ENCODE measurements at regions not wholly inside any gene's neighbourhood (a gene's known extent, or its start where the extent isn't known, plus 50 kb on each side); places are given as distances from the start of the nearest gene placed in this dataset.

DNA sequence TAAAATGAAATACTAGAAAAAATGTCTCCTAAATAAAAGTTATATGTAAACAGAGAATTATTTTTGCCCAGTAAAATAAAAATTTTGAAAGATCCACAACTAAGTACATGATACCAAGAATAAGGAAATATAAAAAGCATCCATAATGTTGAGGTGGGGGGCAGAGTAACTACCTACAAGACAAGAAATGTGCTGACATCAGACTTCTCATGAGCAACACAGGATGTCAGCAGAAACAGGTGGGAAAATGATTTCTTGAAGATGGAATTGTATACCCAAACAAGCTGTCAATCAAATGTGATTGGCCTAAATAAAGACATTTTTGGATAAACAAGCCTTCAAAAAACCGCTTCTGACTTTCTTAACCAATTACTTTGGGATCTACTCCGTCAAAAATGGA is 143.9 kb upstream of the LIPC start:
- H3K36me3 ChIP-seq (ENCODE audit: low read depth, missing control alignments), result no peaks in the 10 kb centered on the region
- no peaks in the 10 kb centered on the region for H3K4me1 ChIP-seq
- intact Hi-C loops (cut with DNase I; ENCODE audit: low total_unique reads), result no loop called here
- DNase-seq, result no peak
- H3K4me3 ChIP-seq, result no peak overlapping the region
- H3K27ac ChIP-seq, result no peak overlapping the region
- 96 to 98% methylated on average over 2 of the region's 2 CpGs for WGBS, 2 donors
- H3K9me3 ChIP-seq, result no peaks in the 10 kb centered on the region
- H3K27me3 ChIP-seq, result no peaks in the 10 kb centered on the region
- TF ChIP-seq, protein P1, sequence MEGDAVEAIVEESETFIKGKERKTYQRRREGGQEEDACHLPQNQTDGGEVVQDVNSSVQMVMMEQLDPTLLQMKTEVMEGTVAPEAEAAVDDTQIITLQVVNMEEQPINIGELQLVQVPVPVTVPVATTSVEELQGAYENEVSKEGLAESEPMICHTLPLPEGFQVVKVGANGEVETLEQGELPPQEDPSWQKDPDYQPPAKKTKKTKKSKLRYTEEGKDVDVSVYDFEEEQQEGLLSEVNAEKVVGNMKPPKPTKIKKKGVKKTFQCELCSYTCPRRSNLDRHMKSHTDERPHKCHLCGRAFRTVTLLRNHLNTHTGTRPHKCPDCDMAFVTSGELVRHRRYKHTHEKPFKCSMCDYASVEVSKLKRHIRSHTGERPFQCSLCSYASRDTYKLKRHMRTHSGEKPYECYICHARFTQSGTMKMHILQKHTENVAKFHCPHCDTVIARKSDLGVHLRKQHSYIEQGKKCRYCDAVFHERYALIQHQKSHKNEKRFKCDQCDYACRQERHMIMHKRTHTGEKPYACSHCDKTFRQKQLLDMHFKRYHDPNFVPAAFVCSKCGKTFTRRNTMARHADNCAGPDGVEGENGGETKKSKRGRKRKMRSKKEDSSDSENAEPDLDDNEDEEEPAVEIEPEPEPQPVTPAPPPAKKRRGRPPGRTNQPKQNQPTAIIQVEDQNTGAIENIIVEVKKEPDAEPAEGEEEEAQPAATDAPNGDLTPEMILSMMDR (IDR thresholded peaks at IDR 0.05), result no peak
- TF ChIP-seq POLR2A (IDR thresholded peaks at IDR 0.05), result no peak

DNA sequence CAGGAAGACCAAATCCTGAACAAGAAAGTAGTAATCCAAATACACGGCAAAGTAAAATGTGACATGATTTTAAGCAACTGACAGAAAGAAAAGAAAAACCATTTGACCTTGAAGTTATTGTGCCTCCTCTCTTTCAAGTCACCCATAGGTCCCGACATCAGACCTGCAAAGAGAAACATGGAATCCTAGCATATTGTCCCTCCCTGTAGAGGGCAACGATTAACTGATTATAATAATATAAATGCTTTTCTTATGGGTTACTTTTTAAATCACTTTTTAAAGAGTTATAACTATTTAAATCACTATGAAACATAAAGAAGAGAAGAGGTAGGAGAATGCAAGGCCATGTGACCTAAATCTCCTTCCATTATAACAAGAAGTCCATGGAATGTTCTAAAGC is 143.2 kb upstream of the LIPC start:
- no peaks in the 10 kb centered on the region for H3K36me3 ChIP-seq (ENCODE audit: low read depth, missing control alignments)
- H3K27ac ChIP-seq, result no peak overlapping the region
- no peak overlapping the region for H3K4me3 ChIP-seq
- H3K9me3 ChIP-seq, result no peaks in the 10 kb centered on the region
- intact Hi-C loops (cut with DNase I; ENCODE audit: low total_unique reads), result no loop called here
- no peaks in the 10 kb centered on the region for H3K4me1 ChIP-seq
- TF ChIP-seq, protein P1 (IDR thresholded peaks at IDR 0.05), result no peak
- DNase-seq, result no peak
- H3K27me3 ChIP-seq, result no peaks in the 10 kb centered on the region
- WGBS, 2 donors, result 76 to 83% methylated on average over 3 of the region's 3 CpGs

DNA sequence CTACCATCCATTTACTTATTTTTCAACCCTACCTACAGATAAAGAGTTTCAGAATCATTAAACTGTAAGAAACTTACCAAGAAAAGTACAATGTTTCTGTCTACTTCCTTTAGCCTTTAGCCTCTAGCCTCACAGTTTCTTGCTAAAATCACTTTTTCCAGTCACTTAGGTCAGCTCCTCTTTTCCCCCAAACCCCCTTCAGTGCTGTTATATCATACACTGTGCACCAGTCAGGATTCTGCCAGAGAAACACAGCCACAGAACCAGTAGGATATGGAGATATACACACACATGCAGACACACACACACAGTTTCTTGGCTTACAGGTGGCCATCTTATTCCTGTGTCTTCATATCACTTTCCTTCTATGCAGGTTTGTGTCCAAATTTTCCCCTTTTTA is 139.9 kb upstream of the LIPC start:
- Histone ChIP-seq H3K27ac (no peak overlapping the region), H3K4me1 (no peaks in the 10 kb centered on the region), H3K27me3 (no peaks in the 10 kb centered on the region), H3K36me3 (ENCODE audit: low read depth, missing control alignments) (no peaks in the 10 kb centered on the region), H3K4me3 (no peak overlapping the region), H3K9me3 (no peaks in the 10 kb centered on the region)
- TF ChIP-seq POLR2A (IDR thresholded peaks at IDR 0.05), result no peak
- TF ChIP-seq, protein P1 (IDR thresholded peaks at IDR 0.05), result no peak
- intact Hi-C loops (cut with DNase I; ENCODE audit: low total_unique reads), result no loop called here
- no peak for DNase-seq

DNA sequence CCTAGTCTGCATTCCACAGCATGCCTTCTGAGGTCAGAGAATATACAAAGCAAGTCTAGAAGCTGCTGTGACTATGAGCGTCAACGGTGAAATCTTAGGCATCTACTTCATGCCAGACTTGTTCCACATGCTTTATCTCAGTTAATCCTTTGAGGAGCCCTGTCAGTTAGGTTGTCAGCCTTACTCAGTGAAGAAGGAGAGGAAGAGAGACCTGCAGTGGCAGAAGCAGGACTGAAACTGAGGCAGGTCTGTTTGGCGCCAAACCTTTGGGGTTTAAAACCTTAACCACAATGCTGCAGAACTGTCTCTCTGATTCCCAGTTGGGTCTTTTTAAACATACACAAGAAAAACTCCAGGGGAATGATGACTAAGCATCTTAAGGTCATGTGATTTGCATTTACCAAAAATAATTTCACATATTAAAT is 139.0 kb upstream of the LIPC start:
- no peaks in the 10 kb centered on the region for H3K27me3 ChIP-seq
- no peaks in the 10 kb centered on the region for H3K9me3 ChIP-seq
- H3K4me3 ChIP-seq, result no peak overlapping the region
- WGBS, 2 donors, result 87 to 92% methylated on average over 3 of the region's 3 CpGs
- H3K27ac ChIP-seq, result no peak overlapping the region
- H3K4me1 ChIP-seq, result no peaks in the 10 kb centered on the region
- TF ChIP-seq, protein P1 (IDR thresholded peaks at IDR 0.05), result no peak
- no peak for TF ChIP-seq POLR2A (IDR thresholded peaks at IDR 0.05)
- no peak for DNase-seq
- intact Hi-C loops (cut with DNase I; ENCODE audit: low total_unique reads), result no loop called here
- H3K36me3 ChIP-seq (ENCODE audit: low read depth, missing control alignments), result no peaks in the 10 kb centered on the region

DNA sequence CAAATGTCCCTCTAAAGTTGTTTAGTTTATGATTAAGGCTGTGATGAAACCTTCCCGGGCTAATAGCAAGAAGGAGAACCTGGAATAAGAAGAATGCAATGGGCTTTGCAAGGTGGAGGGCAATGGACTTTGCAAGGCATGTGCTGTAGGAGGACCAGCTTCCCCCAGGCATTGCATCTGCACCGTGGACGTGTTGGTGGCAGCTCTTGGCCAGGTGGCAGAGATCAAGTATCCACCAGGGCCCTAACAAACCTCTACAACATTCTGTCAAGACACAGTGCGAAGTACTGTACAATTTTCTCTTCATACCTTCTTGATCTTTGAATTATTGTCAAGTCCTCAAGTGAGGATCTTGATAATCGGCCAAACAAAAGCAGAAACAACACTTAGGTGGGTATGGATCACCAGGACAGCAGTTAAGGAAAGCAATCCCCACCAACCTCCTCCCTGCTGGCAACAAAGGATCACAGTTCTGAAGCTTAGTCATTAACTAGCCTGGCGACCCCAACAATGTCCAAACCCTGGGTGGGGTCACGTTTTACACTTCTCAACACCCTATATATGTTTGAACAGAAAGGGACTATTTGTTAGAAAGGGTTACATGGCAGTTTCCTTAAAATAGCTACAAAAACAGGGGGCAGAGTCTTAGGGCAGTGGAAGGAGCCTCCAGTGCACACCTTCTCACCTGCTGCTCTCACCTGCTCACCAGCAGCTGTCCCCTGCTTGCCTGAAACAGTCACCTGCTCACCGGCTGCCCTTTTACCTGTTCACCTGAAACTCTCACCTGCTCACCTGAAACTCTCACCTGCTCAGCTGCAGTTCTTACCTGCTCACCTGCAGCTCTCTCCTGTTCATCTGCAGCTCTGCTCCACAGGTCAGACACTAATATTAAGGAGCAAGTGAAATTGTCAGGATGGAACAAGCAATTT is 137.9 kb upstream of the LIPC start:
- intact Hi-C loops (cut with DNase I; ENCODE audit: low total_unique reads), result no loop called here
- WGBS, 2 donors, result 92 to 94% methylated on average over 8 of the region's 8 CpGs
- DNase-seq, result no peak
- no peaks in the 10 kb centered on the region for H3K27me3 ChIP-seq
- no peak overlapping the region for H3K27ac ChIP-seq
- H3K4me1 ChIP-seq, result no peaks in the 10 kb centered on the region
- TF ChIP-seq POLR2A (IDR thresholded peaks at IDR 0.05), result no peak
- TF ChIP-seq, protein P1 (IDR thresholded peaks at IDR 0.05), result no peak
- no peak overlapping the region for H3K4me3 ChIP-seq
- H3K36me3 ChIP-seq (ENCODE audit: low read depth, missing control alignments), result no peaks in the 10 kb centered on the region
- no peaks in the 10 kb centered on the region for H3K9me3 ChIP-seq
